Inflammatory macrophage treated with lipopolysaccharide for 1 hour (primary cell): ENCODE measurements at regions not wholly inside any gene's neighbourhood (a gene's known extent, or its start where the extent isn't known, plus 50 kb on each side); places are given as distances from the start of the nearest gene placed in this dataset.

ENCODE experiments used
- DNase-seq, 2 donors: peaks; one replicate each; pipeline ENCODE4 v3.0.0-alpha.2; 2020 to 2022

GRCh38 chr4:75102787-75103085 is 169.8 kb downstream of the PARM1 start:
- DNase-seq = no peak

GRCh38 chr4:75101906-75102786 is 169.2 kb downstream of the PARM1 start:
- DNase-seq = no peak
